HepG2 (cell line): ENCODE measurements at regions not wholly inside any gene's neighbourhood (a gene's known extent, or its start where the extent isn't known, plus 50 kb on each side); places are given as distances from the start of the nearest gene placed in this dataset.

Experiments used
- FOXJ3 ChIP-seq: sonication (generic); formaldehyde crosslinking; IDR thresholded peaks from 2 replicates; pipeline ENCODE4 v1.4.0; 2020; ENCODE audit warnings: missing genetic modification reagents, mild to moderate bottlenecking, borderline replicate concordance
- GATAD2A ChIP-seq: IDR thresholded peaks from 2 replicates; pipeline ENCODE4 v1.6.1; 2016
- LCORL ChIP-seq, 2 experiments: fragments of 450-650 bp in 1 of 2; sonication (generic) in 1 of 2; formaldehyde crosslinking in 1 of 2; IDR thresholded peaks; 2 replicates each; pipeline versions ENCODE4 v1.5.0 to v1.6.1; 2017 to 2020; ENCODE audit warnings: antibody characterized with exemption in 1 of 2, missing genetic modification reagents in 1 of 2
- RXRB ChIP-seq: IDR thresholded peaks from 2 replicates; pipeline ENCODE4 v1.6.1; 2016; ENCODE audit warnings: borderline replicate concordance, missing genetic modification reagents, missing compliant biosample characterization
- ZMYM4 ChIP-seq: sonication (generic); formaldehyde crosslinking; IDR thresholded peaks from 2 replicates; pipeline ENCODE4 v1.8.1; 2023; ENCODE audit warnings: mild to moderate bottlenecking, missing genetic modification reagents
- ZNF225 ChIP-seq: sonication (generic); formaldehyde crosslinking; IDR thresholded peaks from 2 replicates; pipeline ENCODE4 v1.4.0; 2020; ENCODE audit warnings: mild to moderate bottlenecking, missing genetic modification reagents
- TF ChIP-seq, protein P1 (sequence below): sonication (generic); formaldehyde crosslinking; IDR thresholded peaks from 2 replicates; pipeline ENCODE4 v1.5.1; 2020; ENCODE audit warnings: mild to moderate bottlenecking, missing genetic modification reagents, borderline replicate concordance
- TF ChIP-seq, protein P2 (sequence below): sonication (generic); formaldehyde crosslinking; IDR thresholded peaks from 2 replicates; pipeline ENCODE4 v1.4.0; 2020; ENCODE audit warnings: mild to moderate bottlenecking, missing genetic modification reagents
- TF ChIP-seq, protein P3 (sequence below): sonication (generic); formaldehyde crosslinking; IDR thresholded peaks from one replicate; pipeline ENCODE4 v1.5.1; 2020; ENCODE audit warnings: mild to moderate bottlenecking, missing genetic modification reagents; ENCODE audit errors: not compliant biosample characterization
- TF ChIP-seq, protein P4 (sequence below): IDR thresholded peaks from 2 replicates; pipeline ENCODE4 v1.4.0; 2020; ENCODE audit warnings: mild to moderate bottlenecking, missing genetic modification reagents

DNA sequence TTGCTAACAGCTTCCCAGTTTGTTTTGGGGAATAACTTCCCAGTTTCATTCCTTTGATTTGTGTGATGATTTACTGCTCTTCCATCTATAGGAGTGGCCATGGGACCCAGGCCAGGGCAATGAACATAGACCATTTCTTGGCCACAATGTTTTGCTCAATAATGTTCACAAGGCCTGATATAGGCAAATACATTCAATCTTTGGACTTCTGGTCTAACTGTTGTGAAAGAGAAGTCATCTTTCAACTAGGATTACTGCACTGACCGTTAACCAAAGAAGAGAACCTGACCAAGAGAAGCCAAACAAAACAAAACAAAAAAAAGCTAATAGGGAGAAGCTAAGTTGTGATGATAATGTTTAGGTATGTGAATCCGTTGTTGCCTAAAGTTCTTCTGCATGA is 221.8 kb upstream of the SUCLG2 start (continued):
- TF ChIP-seq, protein P1, sequence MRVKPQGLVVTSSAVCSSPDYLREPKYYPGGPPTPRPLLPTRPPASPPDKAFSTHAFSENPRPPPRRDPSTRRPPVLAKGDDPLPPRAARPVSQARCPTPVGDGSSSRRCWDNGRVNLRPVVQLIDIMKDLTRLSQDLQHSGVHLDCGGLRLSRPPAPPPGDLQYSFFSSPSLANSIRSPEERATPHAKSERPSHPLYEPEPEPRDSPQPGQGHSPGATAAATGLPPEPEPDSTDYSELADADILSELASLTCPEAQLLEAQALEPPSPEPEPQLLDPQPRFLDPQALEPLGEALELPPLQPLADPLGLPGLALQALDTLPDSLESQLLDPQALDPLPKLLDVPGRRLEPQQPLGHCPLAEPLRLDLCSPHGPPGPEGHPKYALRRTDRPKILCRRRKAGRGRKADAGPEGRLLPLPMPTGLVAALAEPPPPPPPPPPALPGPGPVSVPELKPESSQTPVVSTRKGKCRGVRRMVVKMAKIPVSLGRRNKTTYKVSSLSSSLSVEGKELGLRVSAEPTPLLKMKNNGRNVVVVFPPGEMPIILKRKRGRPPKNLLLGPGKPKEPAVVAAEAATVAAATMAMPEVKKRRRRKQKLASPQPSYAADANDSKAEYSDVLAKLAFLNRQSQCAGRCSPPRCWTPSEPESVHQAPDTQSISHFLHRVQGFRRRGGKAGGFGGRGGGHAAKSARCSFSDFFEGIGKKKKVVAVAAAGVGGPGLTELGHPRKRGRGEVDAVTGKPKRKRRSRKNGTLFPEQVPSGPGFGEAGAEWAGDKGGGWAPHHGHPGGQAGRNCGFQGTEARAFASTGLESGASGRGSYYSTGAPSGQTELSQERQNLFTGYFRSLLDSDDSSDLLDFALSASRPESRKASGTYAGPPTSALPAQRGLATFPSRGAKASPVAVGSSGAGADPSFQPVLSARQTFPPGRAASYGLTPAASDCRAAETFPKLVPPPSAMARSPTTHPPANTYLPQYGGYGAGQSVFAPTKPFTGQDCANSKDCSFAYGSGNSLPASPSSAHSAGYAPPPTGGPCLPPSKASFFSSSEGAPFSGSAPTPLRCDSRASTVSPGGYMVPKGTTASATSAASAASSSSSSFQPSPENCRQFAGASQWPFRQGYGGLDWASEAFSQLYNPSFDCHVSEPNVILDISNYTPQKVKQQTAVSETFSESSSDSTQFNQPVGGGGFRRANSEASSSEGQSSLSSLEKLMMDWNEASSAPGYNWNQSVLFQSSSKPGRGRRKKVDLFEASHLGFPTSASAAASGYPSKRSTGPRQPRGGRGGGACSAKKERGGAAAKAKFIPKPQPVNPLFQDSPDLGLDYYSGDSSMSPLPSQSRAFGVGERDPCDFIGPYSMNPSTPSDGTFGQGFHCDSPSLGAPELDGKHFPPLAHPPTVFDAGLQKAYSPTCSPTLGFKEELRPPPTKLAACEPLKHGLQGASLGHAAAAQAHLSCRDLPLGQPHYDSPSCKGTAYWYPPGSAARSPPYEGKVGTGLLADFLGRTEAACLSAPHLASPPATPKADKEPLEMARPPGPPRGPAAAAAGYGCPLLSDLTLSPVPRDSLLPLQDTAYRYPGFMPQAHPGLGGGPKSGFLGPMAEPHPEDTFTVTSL, result peak; percentile 85; the same call in 1 of the 2 replicates
- TF ChIP-seq RXRB (CRISPR knock-in tag), result peak; percentile 14; the same call in 1 of the 2 replicates
- peak; percentile 56 for TF ChIP-seq ZMYM4 (CRISPR knock-in tag)
- TF ChIP-seq, protein P2, sequence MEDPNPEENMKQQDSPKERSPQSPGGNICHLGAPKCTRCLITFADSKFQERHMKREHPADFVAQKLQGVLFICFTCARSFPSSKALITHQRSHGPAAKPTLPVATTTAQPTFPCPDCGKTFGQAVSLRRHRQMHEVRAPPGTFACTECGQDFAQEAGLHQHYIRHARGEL, result no peak
- TF ChIP-seq FOXJ3 (CRISPR knock-in tag), result 0 out of 2 replicates have a peak, but pooled peaks have one; percentile 34
- peak; percentile 54; the same call in 1 of the 2 replicates for TF ChIP-seq LCORL (IDR thresholded peaks at IDR 0.05)
- peak; percentile 65; the same call in 1 of the 2 replicates for TF ChIP-seq LCORL (CRISPR knock-in tag; IDR thresholded peaks at IDR 0.05)
- TF ChIP-seq GATAD2A (CRISPR knock-in tag), result peak; percentile 39; the same call in 1 of the 2 replicates
- TF ChIP-seq, protein P3, sequence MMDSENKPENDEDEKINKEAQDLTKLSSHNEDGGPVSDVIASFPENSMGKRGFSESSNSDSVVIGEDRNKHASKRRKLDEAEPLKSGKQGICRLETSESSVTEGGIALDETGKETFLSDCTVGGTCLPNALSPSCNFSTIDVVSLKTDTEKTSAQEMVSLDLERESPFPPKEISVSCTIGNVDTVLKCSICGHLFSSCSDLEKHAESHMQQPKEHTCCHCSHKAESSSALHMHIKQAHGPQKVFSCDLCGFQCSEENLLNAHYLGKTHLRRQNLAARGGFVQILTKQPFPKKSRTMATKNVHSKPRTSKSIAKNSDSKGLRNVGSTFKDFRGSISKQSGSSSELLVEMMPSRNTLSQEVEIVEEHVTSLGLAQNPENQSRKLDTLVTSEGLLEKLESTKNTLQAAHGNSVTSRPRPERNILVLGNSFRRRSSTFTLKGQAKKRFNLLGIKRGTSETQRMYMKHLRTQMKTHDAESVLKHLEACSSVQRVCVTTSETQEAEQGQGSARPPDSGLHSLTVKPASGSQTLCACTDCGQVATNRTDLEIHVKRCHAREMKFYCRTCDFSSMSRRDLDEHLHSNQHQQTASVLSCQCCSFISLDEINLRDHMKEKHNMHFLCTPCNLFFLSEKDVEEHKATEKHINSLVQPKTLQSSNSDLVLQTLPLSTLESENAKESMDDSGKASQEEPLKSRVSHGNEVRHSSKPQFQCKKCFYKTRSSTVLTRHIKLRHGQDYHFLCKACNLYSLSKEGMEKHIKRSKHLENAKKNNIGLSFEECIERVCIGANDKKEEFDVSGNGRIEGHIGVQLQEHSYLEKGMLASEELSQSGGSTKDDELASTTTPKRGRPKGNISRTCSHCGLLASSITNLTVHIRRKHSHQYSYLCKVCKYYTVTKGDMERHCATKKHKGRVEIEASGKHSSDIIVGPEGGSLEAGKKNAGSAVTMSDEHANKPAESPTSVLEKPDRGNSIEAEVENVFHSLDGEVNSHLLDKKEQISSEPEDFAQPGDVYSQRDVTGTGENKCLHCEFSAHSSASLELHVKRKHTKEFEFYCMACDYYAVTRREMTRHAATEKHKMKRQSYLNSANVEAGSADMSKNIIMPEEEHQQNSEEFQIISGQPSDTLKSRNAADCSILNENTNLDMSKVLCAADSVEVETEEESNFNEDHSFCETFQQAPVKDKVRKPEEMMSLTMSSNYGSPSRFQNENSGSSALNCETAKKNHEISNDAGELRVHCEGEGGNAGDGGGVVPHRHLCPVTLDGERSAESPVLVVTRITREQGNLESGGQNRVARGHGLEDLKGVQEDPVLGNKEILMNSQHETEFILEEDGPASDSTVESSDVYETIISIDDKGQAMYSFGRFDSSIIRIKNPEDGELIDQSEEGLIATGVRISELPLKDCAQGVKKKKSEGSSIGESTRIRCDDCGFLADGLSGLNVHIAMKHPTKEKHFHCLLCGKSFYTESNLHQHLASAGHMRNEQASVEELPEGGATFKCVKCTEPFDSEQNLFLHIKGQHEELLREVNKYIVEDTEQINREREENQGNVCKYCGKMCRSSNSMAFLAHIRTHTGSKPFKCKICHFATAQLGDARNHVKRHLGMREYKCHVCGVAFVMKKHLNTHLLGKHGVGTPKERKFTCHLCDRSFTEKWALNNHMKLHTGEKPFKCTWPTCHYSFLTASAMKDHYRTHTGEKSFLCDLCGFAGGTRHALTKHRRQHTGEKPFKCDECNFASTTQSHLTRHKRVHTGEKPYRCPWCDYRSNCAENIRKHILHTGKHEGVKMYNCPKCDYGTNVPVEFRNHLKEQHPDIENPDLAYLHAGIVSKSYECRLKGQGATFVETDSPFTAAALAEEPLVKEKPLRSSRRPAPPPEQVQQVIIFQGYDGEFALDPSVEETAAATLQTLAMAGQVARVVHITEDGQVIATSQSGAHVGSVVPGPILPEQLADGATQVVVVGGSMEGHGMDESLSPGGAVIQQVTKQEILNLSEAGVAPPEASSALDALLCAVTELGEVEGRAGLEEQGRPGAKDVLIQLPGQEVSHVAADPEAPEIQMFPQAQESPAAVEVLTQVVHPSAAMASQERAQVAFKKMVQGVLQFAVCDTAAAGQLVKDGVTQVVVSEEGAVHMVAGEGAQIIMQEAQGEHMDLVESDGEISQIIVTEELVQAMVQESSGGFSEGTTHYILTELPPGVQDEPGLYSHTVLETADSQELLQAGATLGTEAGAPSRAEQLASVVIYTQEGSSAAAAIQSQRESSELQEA (CRISPR knock-in tag), result no peak
- TF ChIP-seq, protein P4, sequence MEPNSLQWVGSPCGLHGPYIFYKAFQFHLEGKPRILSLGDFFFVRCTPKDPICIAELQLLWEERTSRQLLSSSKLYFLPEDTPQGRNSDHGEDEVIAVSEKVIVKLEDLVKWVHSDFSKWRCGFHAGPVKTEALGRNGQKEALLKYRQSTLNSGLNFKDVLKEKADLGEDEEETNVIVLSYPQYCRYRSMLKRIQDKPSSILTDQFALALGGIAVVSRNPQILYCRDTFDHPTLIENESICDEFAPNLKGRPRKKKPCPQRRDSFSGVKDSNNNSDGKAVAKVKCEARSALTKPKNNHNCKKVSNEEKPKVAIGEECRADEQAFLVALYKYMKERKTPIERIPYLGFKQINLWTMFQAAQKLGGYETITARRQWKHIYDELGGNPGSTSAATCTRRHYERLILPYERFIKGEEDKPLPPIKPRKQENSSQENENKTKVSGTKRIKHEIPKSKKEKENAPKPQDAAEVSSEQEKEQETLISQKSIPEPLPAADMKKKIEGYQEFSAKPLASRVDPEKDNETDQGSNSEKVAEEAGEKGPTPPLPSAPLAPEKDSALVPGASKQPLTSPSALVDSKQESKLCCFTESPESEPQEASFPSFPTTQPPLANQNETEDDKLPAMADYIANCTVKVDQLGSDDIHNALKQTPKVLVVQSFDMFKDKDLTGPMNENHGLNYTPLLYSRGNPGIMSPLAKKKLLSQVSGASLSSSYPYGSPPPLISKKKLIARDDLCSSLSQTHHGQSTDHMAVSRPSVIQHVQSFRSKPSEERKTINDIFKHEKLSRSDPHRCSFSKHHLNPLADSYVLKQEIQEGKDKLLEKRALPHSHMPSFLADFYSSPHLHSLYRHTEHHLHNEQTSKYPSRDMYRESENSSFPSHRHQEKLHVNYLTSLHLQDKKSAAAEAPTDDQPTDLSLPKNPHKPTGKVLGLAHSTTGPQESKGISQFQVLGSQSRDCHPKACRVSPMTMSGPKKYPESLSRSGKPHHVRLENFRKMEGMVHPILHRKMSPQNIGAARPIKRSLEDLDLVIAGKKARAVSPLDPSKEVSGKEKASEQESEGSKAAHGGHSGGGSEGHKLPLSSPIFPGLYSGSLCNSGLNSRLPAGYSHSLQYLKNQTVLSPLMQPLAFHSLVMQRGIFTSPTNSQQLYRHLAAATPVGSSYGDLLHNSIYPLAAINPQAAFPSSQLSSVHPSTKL (CRISPR knock-in tag), result peak; percentile 49; the same call in 1 of the 2 replicates
- no peak for TF ChIP-seq ZNF225 (CRISPR knock-in tag)
